Stimulated activated naive B cell treated with anti-CD40 and anti-IgM and Interleukin-4, amounts not matched to agents 10 μg/mL and 1 μg/mL and 100 μg/mL, for 72 hours (primary cell): ENCODE measurements at regions not wholly inside any gene's neighbourhood (a gene's known extent, or its start where the extent isn't known, plus 50 kb on each side); places are given as distances from the start of the nearest gene placed in this dataset.

ENCODE experiments used
- ATAC-seq, 2 donors: fragments of 150-1000 bp; cut with Tn5 transposase; replicated peaks; 2 replicates each; pipeline ENCODE4 v1.10.0; 2021; ENCODE audit warnings: moderate library complexity in 1 of 2
- DNase-seq: peaks from one replicate; pipeline ENCODE4 v3.0.0; 2021
- H3K27ac Mint-ChIP-seq: one replicate; pipeline ENCODE4 v1.8.0; 2022; ENCODE audit warnings: mild to moderate bottlenecking, mixed read lengths
- H3K27me3 Mint-ChIP-seq, 2 donors: one replicate each; pipeline ENCODE4 v1.8.0; 2022; ENCODE audit warnings: mixed read lengths in 2 of 2
- H3K36me3 Mint-ChIP-seq, 2 donors: one replicate each; pipeline ENCODE4 v1.8.0; 2022; ENCODE audit warnings: mixed read lengths in 2 of 2, mild to moderate bottlenecking in 1 of 2
- H3K4me1 Mint-ChIP-seq, 2 donors: one replicate each; pipeline ENCODE4 v1.8.0; 2022; ENCODE audit warnings: mixed read lengths in 2 of 2, mild to moderate bottlenecking in 1 of 2
- H3K4me3 Mint-ChIP-seq, 2 donors: one replicate each; pipeline ENCODE4 v1.8.0; 2022; ENCODE audit warnings: mild to moderate bottlenecking in 2 of 2, mixed read lengths in 2 of 2, moderate library complexity in 1 of 2
- H3K9me3 Mint-ChIP-seq, 2 donors: one replicate each; pipeline ENCODE4 v1.8.0; 2022; ENCODE audit warnings: mixed read lengths in 2 of 2, mild to moderate bottlenecking in 1 of 2

DNA sequence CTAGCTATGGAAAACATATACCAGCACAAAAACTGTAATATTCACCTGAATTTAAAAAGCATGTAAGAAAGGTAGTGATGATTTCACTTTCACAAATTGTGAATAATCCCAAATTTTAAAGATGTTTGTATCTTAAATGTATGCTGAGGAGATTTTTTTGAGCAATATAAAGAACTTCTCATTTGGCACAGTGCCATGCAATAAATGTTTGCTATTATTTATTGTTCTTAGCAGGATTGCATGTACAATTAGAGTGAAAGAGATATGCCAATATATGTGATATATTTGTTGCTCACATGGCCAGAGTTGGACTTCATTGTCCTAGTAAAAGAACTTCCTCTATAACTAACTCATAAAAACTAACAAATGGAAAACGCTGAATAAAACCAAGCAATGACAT, 895.1 kb upstream of the KCND2 start:
- ATAC-seq (no peak), DNase-seq (no peak)
- peaks cover 0 to 1% of the 10 kb centered on the region in 2 donors for H3K9me3 Mint-ChIP-seq
- no peaks in the 10 kb centered on the region for H3K36me3 Mint-ChIP-seq
- H3K27me3 Mint-ChIP-seq: no peaks in the 10 kb centered on the region
- no peak overlapping the region for H3K27ac Mint-ChIP-seq
- no peak overlapping the region for H3K4me3 Mint-ChIP-seq
- H3K4me1 Mint-ChIP-seq: no peaks in the 10 kb centered on the region

DNA sequence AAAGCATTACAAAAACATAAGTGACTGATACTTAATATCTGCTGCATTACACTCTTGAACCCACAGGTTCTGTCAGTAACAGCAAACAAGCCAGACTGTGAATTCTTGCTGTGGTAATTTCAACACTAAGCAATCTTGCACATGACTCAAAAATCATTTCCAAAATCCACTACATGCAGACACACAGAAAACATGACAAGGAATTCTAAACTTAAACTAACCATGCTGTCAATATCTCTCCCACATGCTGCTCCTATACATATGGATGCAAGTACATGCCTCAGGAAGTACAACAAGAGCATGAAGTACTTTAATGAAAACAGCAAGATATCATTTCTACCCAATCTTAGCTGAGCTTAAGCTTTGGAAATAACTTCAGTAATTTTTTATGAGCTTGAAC, 890.2 kb upstream of the KCND2 start:
- H3K27me3 Mint-ChIP-seq: no peaks in the 10 kb centered on the region
- H3K27ac Mint-ChIP-seq: no peak overlapping the region
- H3K4me3 Mint-ChIP-seq: no peak overlapping the region
- H3K4me1 Mint-ChIP-seq: no peaks in the 10 kb centered on the region
- H3K9me3 Mint-ChIP-seq: peaks cover 0 to 1% of the 10 kb centered on the region in 2 donors
- DNase-seq (no peak), ATAC-seq (no peak)
- no peaks in the 10 kb centered on the region for H3K36me3 Mint-ChIP-seq

DNA sequence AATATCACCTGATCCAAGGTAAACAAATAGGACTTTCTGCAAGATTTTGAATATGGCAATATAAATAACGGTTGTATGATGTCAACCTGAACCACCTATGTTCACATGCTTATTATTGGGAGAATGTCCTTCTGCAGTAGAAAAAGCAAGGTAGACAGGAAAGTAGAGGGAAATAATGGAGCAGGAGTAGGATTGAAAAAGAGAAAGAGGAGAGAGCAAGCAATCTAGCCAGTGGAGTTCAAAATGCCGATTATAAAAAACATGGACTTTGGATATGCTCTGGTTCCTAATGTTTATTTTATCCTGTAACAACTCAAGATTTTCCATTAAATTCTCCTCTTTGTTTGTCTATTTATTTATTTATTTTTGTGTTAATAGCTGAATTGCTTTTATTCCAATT, 878.0 kb upstream of the KCND2 start:
- no peaks in the 10 kb centered on the region for H3K9me3 Mint-ChIP-seq
- no peak overlapping the region for H3K4me3 Mint-ChIP-seq
- no peaks in the 10 kb centered on the region for H3K36me3 Mint-ChIP-seq
- no peaks in the 10 kb centered on the region for H3K27me3 Mint-ChIP-seq
- no peak overlapping the region for H3K27ac Mint-ChIP-seq
- no peaks in the 10 kb centered on the region for H3K4me1 Mint-ChIP-seq
- DNase-seq (no peak), ATAC-seq (no peak)

DNA sequence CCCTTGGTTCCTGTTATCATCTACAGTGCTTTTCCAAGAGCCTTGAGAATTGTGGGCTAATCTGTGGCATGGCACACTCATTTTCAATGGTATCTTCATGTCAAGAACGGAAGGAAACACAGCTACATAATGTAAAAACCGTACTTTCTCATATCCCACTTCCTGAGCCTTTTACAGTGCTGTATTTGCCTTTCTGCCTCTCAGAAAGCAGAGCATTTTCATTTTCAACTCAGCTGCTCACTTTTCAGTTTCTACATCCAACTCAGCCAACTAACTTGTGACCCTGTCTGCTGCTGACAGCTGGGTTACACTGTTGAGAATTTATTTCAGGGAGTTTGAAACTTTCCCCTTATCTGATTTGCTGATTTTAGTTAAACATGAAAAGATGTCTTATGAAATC, 875.8 kb upstream of the KCND2 start:
- Mint-ChIP-seq H3K9me3 (no peaks in the 10 kb centered on the region), H3K36me3 (no peaks in the 10 kb centered on the region), H3K4me3 (no peak overlapping the region), H3K27me3 (no peaks in the 10 kb centered on the region), H3K4me1 (no peaks in the 10 kb centered on the region), H3K27ac (no peak overlapping the region)
- DNase-seq: no peak
- ATAC-seq: no peak

DNA sequence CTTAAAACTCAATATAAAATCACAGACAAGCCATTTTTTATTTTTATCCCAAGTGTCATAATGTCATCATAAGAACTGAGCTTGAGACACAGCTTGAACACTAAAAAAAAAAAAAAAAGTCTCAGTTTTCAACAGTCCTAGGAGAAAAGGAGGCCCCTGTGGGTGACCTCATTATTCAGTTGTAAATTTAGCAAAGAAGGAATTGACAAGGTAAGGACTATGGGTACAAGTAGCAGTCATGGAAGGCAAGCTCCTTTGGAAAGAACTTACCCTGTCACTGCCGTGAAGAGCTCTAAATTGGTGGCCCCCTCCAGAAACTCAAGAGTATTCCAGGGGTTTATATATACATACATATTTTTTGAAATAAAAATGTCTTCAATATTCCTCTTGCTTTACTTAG, 864.4 kb upstream of the KCND2 start:
- Mint-ChIP-seq H3K36me3 (no peaks in the 10 kb centered on the region), H3K27ac (no peak overlapping the region), H3K27me3 (no peaks in the 10 kb centered on the region), H3K4me1 (no peaks in the 10 kb centered on the region), H3K4me3 (no peak overlapping the region), H3K9me3 (peaks cover 0 to 5% of the 10 kb centered on the region in 2 donors)
- DNase-seq: no peak
- no peak for ATAC-seq

DNA sequence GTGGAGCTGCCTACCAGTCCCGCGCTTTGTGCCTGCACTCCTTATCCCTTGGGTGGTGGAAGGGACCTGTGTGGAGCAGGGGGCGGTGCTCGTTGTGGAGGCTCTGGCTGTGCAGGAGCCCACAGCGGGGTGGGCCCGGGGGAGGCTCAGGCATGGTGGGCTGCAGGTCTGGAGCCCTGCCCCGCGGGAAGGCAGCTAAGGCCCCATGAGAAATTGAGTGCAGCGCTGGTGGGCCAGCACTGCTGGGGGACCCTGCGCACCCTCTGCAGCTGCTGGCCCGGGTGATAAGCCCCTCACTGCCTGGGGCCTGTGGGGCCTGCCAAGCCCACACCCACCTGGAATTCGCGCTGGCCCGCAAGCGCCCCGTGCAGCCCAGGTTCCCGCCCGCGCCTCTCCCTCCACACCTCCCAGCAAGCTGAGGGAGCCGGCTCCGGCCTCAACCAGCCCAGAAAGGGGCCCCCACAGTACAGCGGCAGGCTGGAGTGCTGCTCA, 859.6 kb upstream of the KCND2 start:
- no peaks in the 10 kb centered on the region for H3K4me1 Mint-ChIP-seq
- no peak overlapping the region for H3K27ac Mint-ChIP-seq
- H3K27me3 Mint-ChIP-seq: no peaks in the 10 kb centered on the region
- H3K4me3 Mint-ChIP-seq: no peak overlapping the region
- peaks cover 0 to 5% of the 10 kb centered on the region in 2 donors for H3K9me3 Mint-ChIP-seq
- DNase-seq (no peak), ATAC-seq (no peak)
- H3K36me3 Mint-ChIP-seq: no peaks in the 10 kb centered on the region

DNA sequence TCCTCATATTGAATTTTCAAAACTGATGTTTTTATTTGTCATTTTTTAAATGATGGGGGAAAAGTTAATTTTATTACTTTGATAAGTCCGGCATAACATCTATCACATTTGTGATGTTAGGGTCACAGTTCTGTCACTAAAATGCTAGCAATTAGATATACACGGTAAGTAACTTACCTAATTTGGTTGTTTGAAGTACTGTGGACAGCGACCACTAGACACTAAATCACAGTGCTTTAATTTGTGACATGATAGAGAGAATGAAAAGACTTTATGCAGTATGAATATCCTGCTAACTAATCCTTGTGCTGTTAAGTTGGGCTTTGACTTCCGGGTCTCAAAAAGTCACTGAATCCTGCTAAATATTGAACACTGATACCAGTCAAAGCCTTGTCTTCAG, 857.3 kb upstream of the KCND2 start:
- Mint-ChIP-seq H3K27ac (no peak overlapping the region), H3K36me3 (no peaks in the 10 kb centered on the region), H3K4me1 (no peaks in the 10 kb centered on the region), H3K4me3 (no peak overlapping the region), H3K27me3 (no peaks in the 10 kb centered on the region), H3K9me3 (peaks cover 0 to 5% of the 10 kb centered on the region in 2 donors)
- DNase-seq (no peak), ATAC-seq (no peak)

DNA sequence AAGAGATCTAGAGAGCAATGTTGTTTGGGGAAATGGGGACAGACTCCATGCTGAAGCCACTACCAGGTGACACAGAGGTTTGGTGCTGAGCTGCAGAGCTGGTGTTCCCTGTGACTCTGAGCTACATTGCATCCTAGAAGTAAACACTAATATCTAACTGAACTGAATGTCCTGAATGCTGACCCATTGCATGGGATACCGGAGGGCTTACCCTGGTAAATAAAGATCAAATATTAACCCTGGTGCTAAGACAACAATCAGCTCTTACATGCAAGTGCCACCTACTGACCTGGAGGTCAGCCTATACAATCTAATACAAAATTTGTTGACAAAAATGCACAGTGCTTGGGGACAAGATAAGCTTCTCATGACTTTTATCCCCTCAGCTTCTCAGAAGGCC, 851.3 kb upstream of the KCND2 start:
- peaks cover 0 to 3% of the 10 kb centered on the region in 2 donors for H3K9me3 Mint-ChIP-seq
- no peak for DNase-seq
- H3K36me3 Mint-ChIP-seq: no peaks in the 10 kb centered on the region
- ATAC-seq: no peak
- H3K27ac Mint-ChIP-seq: no peak overlapping the region
- H3K27me3 Mint-ChIP-seq: no peaks in the 10 kb centered on the region
- no peaks in the 10 kb centered on the region for H3K4me1 Mint-ChIP-seq
- no peak overlapping the region for H3K4me3 Mint-ChIP-seq

DNA sequence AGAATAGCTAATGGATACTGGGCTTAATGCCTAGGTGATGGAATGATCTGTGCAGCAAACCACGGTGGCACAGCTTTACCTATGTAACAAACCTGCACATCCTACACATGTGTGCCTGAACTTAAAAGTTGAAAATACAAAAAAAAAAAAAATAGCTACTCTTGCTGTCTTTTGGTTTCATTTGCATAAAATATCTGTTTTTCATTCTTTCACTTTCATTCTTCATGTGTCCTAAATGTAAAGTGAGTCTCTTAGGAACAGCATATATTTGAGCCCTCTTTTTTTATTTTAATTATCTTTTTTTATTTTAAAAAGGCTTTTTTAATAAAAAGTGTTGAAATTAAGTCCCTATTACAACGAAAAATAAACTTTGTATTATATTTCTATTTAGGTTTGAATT, 836.1 kb upstream of the KCND2 start:
- ATAC-seq (no peak), DNase-seq (no peak)
- Mint-ChIP-seq H3K4me1 (no peaks in the 10 kb centered on the region), H3K36me3 (no peaks in the 10 kb centered on the region), H3K9me3 (peaks cover 6 to 8% of the 10 kb centered on the region in 2 donors), H3K27me3 (no peaks in the 10 kb centered on the region), H3K27ac (no peak overlapping the region), H3K4me3 (no peak overlapping the region)

DNA sequence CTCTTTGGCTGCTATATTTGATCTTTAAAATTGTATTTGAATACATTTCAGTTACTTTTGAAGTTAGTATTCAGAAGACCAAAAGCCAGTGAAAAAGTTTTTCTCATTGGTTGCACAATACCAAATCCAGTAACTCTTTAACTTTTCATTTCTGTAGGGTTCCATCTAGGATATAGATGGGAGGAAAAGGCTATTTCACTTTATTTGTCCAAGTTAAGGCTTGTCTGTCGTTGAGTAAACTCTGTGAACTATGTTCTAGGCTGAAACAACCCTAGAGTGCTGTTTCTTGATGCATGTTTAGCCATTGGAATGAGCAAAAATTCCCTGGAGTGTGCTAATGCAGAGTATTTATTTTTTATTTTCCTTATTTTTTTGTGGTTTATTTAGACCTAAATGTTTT, 834.7 kb upstream of the KCND2 start:
- no peak for ATAC-seq
- H3K36me3 Mint-ChIP-seq: no peaks in the 10 kb centered on the region
- H3K27ac Mint-ChIP-seq: no peak overlapping the region
- DNase-seq: no peak
- peaks cover 6 to 8% of the 10 kb centered on the region in 2 donors for H3K9me3 Mint-ChIP-seq
- no peaks in the 10 kb centered on the region for H3K27me3 Mint-ChIP-seq
- no peak overlapping the region for H3K4me3 Mint-ChIP-seq
- no peaks in the 10 kb centered on the region for H3K4me1 Mint-ChIP-seq

DNA sequence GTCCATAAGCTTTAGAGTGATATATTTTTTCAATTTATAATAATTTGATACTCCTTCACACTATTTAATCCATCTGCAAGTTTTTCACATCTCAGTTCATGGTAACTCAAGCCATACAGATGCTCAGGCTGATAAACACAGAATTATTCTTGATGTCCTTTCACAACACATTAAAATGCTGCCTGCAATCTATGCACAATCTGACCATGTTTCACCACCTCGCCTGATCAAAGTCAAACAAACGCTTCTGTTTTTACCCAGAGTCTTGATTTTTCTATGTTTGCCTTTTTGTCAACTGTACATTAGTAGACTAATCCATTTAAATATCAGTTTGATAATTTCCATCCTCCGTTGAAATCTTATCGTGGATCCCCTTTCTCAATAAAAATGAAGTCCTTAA, 833.8 kb upstream of the KCND2 start:
- DNase-seq: no peak
- Mint-ChIP-seq H3K4me3 (no peak overlapping the region), H3K27me3 (no peaks in the 10 kb centered on the region), H3K4me1 (no peaks in the 10 kb centered on the region), H3K9me3 (peaks cover 6 to 7% of the 10 kb centered on the region in 2 donors), H3K27ac (no peak overlapping the region), H3K36me3 (no peaks in the 10 kb centered on the region)
- ATAC-seq: no peak

DNA sequence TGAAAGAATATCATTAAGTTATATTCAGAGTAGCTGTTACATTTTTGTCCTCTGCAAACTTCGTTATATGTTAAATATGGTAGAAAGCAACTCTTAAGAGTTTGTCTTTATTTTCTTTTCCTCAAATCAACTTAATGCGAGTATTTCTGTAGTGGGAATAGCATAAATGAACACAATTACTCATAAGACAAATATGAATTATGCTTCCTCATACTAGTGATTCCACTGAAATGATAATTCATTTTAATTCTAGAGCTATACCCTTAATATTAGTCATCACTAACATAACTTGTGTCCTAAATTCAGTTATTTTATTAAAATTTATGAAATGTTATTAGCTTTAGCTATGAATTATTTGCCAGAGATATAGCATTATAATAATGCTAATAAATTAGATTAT, 820.6 kb upstream of the KCND2 start:
- Mint-ChIP-seq H3K4me1 (no peaks in the 10 kb centered on the region), H3K27me3 (no peaks in the 10 kb centered on the region), H3K27ac (no peak overlapping the region), H3K36me3 (no peaks in the 10 kb centered on the region), H3K9me3 (peaks cover 0 to 4% of the 10 kb centered on the region in 2 donors), H3K4me3 (no peak overlapping the region)
- DNase-seq (no peak), ATAC-seq (no peak)

DNA sequence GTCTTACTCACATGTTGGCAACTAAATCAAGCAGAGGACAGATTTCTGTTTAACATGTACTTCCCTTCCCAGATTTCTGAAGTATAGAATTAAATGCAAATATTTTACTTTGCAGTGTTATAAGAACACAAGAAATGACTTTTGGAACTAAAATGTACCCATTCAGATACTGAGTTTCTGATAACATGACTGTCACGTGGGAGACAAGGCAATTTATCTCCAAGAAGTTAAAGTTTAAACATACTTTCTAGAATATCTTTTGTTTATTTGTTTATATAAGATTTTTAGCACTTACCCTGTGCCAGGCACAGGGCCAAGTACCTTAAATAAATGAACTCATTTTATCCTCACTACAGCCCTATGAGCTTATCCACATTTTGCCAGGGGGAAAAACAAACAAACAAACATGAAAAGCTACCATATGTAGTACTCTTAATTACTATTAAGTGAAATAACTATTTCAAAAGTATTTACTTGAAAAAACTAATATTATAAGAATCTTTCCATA, 807.1 kb upstream of the KCND2 start:
- Mint-ChIP-seq H3K4me3 (no peak overlapping the region), H3K36me3 (no peaks in the 10 kb centered on the region), H3K9me3 (no peaks in the 10 kb centered on the region), H3K27ac (no peak overlapping the region), H3K27me3 (no peaks in the 10 kb centered on the region), H3K4me1 (no peaks in the 10 kb centered on the region)
- DNase-seq (no peak), ATAC-seq (no peak)

DNA sequence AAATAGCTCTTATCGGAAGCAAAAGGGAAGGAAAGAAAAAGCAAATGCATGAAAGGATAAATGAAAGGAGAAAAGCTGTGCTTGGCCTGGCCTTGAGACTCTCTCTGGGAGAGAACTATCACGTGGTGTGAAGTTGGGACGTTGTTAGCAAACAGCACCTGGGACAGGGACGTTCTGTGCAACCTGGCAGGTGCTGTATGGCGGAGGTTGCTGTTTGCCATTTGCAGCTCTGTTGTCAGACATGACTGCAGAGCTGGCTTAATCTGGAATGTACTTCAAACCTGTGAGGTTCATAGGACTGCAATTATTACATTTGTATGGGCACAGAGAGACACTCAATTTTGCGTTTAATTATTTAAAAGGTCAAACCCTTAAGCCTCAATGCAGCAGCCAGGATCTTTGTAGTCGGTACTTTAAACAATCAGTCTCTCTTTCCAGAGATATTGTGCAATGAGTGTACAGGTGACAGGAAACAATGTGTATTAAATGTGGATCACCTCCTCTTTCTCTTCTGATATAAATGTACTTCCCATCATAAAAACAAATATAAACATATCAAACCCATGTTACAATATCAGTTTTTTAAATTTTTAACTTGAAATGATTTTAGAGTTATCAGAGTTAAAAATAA, 800.5 kb upstream of the KCND2 start:
- H3K36me3 Mint-ChIP-seq: no peaks in the 10 kb centered on the region
- no peak overlapping the region for H3K4me3 Mint-ChIP-seq
- H3K4me1 Mint-ChIP-seq: no peaks in the 10 kb centered on the region
- H3K27ac Mint-ChIP-seq: no peak overlapping the region
- peaks cover 0 to 1% of the 10 kb centered on the region in 2 donors for H3K9me3 Mint-ChIP-seq
- ATAC-seq (no peak), DNase-seq (no peak)
- no peaks in the 10 kb centered on the region for H3K27me3 Mint-ChIP-seq

DNA sequence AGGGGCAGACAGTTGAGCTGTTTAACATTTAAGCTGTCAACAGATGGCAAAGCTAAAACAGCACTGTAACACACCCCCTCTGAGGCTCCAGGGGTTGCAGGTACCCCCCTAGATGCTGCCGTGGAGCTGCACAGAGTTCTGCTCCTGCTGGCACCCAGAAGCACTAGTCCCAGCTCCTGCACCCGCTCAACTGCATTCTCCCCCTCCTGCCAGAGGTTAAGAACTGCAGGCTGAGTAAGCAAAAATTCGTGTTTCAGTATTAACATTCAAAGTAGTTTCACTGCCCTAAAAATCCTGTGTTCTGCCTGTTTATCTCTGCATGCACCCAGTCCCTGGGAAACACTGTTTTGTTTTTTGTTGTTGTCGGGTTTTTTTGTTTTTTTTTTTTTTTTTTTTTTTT, 790.8 kb upstream of the KCND2 start:
- no peak for DNase-seq
- H3K27ac Mint-ChIP-seq: no peak overlapping the region
- peak; percentile 51 to 58 for ATAC-seq
- no peaks in the 10 kb centered on the region for H3K27me3 Mint-ChIP-seq
- no peak overlapping the region for H3K4me3 Mint-ChIP-seq
- peaks cover 0 to 10% of the 10 kb centered on the region in 2 donors for H3K9me3 Mint-ChIP-seq
- H3K4me1 Mint-ChIP-seq: no peaks in the 10 kb centered on the region
- H3K36me3 Mint-ChIP-seq: no peaks in the 10 kb centered on the region

DNA sequence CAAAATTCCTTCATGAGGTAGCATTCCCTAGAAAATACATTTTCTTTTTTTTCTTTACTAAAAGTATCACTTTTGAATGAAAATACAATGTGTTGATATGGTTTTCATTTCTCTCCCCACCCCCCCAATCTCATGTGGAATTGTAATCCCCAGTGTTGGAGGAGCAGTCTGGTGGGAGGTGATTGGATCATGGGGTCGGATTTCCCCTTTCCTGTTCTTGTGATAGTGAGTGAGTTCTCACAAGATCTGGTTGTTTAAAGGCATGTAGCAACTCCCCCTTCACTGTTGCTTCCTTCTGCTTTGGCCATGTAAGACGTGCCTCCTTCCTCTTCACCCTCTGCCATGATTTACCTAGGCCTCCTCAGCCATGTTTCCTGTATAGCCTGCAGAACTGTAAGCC, 790.3 kb upstream of the KCND2 start:
- DNase-seq (no peak), ATAC-seq (no peak)
- H3K27me3 Mint-ChIP-seq: no peaks in the 10 kb centered on the region
- H3K27ac Mint-ChIP-seq: no peak overlapping the region
- H3K4me1 Mint-ChIP-seq: no peaks in the 10 kb centered on the region
- no peaks in the 10 kb centered on the region for H3K36me3 Mint-ChIP-seq
- peaks cover 0 to 10% of the 10 kb centered on the region in 2 donors for H3K9me3 Mint-ChIP-seq
- H3K4me3 Mint-ChIP-seq: no peak overlapping the region
